Activated naive CD4-positive, alpha-beta T cell treated with anti-CD3 and anti-CD28 coated beads, Interleukin-2, amount 50 U/mL, for 16 hours (primary cell): ENCODE measurements at regions not wholly inside any gene's neighbourhood (a gene's known extent, or its start where the extent isn't known, plus 50 kb on each side); places are given as distances from the start of the nearest gene placed in this dataset.
"Not testable (repeated sequence)": the region's sequence is repeated elsewhere in the genome, so short reads cannot be mapped to it uniquely, and the experiment has no call there.

Source experiments
- DNase-seq: peaks from one replicate; pipeline ENCODE4 v3.0.0-alpha.2; 2020

DNA sequence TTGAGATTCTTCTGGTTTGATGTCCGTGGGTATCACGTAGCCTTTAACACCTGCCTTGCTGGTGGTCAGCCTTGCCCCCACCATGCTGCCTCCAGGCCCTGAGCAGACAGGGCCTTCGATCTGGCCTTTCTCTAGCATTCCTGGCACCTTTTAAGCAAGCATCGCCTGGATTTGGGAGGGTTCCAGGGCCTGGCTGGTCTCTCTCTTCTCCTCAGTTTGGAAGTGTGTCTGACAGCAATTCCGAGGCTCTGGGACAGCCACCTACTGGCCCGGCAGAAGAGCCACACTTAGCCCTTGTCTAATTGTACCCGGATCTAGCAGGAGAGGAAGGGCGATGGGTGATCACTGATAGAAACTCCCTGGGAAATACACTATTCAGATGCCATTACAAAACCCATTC lies 441.3 kb upstream of the MKI67 start:
- no peak for DNase-seq

DNA sequence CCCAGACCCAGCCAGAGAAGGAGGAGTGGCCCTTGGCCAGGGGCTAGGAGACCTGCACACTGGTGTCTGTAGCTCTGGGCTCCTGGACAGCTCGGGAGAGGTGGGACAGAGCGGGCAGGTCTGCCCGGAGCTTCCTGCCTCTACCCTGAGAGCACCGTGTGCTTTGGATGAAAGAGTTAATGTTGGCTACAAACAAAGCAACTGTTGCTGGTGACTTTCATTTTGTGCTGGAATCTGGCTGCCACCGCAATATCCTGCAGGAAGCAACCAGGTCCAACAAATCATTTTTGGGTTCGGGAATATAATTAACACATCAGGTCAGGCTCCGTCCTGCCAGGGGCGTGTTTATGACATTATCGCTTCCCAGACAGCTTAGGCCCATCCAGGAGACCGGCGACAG lies 441.8 kb upstream of the MKI67 start:
- no peak for DNase-seq

DNA sequence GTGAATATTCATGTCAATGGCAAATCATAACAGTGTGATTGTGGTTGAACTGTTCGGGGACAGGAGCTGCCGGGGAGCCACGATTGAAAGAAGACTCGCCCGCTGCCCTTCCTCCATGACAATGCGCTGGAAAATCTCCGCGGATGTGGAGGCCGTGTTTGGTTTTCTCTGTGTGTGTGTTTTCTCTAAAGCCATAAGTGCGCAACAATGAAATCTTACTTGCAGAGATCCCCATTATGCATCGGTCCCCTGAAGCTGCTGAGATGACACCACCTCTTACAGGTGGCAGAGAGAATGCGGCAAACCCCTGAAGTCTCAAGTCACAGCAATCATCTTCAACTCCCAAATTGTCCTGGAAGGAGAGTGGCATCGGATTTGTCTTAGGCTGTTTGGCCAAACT lies 442.3 kb upstream of the MKI67 start:
- DNase-seq = no peak

DNA sequence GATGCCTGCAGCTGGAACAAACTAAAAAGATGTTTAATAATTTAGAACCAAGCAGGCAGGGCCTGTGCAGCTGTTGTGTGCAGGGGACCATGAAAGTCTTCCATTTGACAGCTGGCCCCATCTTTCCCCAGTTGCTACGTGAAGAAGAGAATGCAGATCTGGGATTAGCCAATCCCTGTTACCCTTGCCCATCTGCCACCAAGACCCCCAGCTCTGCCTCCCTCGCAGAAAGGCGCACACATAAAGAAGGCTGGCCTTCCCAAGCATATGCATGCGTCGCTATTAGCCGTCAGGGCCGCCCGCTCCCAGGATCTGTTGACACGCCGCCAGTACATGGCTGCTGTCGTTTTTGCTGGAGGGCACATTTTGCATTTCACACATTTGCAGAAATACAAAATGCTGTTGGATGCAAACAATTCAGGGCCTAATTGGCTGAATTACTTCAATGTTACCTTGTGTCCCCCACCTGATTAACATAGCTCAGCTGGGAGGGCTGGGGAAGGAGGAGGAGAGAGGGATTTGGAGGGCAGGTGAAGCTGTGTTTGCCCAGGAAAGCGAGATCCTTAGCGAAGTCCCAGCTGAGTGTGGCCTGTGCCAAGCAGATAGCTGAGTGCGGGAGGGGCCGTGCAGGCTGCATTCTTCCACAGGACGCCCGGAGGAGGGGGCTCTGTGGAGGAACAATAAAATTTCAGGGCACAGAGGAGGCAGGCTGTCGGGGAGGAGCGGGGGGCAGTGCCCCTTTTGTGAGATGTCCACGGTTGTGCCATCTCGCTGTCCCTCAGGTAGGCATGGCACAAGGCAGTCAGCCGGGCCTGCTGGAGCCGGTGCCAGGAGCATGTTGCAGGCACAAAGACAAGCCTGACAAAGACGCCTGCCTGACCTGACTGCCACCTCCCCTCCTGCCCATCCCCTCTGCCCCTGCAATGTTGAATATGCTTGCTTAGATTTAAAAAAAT lies 443.0 kb upstream of the MKI67 start:
- DNase-seq = no peak

DNA sequence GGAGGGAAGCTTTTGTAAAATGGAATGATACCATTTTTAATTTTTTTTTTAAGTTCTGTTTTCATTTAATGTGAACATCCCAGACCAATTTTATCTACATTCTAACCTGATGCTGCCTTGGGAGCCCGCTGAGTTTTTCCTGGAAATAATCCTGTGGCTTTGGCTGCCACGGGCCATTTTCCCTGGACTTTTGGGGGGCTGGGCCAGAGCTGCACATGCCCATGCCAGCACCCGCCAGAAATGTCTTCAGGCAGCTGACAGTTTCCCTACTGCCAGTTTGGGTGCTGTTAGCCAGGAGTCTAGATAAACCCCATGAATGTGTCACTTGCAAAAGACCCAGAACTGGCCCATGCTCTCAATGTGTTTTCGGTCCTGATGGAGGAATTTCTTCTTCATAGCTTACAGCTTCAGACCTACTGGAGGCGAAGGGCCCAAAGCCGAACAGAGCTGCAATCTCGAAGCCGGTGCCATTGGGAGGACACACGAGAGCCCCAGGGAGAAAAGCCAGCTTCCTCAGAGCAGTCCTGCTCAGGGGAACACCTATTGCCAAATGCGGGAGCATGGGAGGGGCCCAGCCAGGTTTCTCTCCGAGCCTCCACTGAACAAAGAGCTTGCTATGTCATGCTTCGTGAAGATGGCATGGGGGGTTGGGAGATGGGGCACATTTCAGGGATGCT lies 444.2 kb upstream of the MKI67 start:
- no peak for DNase-seq

DNA sequence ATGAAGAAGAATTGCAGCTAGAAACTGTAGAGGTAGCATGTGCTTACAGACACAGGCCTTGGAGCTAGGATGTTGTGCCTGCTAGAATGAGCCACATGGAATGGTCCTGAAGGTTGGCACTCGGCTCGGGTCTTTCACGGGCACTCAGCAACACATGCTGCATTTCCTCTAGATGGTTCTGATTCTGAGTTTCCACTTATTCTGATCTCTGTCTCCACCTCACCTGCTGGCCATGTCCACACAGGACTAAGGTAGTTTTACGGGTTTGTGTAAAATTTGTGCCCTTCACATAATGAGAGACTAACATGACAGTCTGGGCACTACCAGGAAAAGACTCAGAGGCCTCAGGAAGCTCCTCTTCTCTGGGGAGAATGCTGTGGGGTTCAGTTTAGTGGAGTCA lies 444.8 kb upstream of the MKI67 start:
- no peak for DNase-seq

DNA sequence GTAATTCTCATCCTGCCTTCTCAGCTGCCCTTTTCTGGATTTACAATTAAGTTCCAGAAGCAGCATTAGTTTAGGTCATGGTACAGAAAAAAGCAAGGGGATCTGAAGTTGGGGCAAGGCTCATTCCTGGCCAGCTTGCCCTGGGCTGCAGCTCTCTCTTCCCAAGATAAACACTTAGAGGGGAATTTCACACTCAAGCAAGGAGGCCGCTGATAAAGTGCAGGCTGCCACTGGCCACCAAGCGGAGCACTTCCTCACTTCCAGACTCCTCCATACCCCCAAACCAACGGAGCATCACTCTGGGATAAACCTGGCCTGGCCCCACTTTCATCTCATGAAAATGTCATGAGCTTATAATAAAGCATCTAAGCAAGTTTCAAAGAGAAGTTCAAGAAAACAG lies 445.5 kb upstream of the MKI67 start:
- DNase-seq = no peak

DNA sequence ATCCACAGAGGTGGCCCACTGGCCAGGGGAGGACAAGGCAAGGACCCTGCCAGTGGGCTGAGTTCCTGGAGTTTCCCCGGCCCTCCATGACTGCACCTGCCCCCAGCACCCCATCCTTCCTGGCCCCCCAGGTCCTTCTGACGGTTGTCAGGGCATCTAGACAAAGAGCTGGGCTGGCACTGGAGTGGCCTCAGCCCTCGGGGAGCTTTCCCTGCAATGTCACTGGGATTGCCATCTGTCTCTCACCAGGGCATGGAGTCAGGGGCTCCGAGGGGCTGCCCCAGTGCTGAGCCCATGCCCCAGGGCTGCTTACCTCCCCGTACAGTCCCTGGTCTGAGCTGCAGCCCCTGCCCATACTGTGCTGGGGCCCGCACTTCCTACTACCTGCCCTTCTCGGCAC lies 446.5 kb upstream of the MKI67 start:
- no peak for DNase-seq

DNA sequence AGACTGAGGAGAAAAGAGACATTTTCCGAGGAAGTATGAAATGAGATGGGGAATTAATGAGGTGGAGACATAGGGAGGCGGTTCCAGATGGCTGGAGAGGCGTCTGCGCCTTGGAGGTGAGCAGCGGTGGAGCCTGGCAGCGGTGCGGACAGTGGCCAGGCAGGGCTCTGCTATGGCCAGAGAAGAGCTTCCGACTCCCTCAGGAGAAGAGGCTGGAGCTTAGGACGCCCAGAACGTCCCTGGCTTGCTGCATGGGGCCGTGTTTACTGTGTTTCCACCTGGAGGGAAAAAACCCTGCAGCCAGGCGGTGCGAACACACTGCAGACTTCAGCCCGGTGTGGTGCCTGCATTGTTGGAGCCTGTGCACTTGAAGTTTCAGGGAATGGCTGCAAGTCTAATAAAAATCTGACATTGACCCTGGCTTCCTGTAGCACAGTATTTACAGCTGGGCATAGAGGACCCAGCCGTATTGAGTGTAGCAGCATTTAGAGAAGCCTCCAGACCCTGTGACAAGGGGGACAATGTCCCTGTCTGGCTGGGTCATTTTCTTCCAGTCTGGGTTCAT lies 447.1 kb upstream of the MKI67 start:
- no peak for DNase-seq

DNA sequence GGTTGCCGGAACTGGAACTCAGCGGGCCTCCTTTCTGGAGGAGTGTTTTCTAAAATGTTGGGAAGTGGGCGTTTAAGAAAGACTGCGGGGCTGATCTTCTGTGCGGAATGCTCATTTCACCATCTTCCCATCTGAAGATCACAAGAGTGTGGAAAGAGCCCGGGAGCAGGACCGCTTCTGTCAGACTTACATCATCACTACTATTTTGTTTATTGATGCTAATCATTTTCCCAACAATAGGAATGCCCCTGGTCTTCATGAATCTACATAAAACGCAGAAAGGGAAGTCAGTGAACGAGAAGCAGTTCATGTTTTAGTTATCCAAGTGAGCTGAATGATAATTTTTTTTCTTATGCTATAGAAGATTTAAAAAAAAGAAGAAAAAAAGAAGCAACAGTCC lies 447.8 kb upstream of the MKI67 start:
- no peak for DNase-seq

DNA sequence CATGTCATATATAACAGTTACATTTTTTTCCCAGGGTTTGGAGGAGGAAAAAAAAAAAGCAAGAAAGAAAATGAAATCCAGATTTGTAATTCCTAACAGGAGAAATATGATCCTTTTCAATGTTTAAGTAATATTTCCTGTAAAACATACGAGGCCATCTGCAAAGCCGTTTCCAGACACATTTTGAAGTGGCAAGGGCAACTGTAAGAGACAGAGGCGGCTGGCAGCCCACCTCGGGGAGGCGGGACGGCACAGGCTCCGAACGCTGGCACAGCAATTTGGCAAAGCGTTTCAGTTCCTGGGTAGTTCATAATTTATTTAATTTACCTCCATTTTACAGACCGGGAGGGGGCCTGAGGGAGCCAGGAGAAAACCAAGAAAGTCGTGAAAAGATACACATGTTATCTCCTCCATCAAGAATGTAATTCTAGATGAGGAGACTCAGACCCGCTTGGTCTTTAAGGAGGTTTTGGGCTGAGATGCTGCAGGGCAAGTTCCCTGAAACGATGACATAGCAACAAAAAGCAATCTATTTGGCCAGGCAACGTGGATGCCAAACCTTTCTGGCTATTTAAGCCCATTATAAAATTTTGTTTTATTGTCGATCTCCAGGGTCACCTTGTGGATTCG lies 448.5 kb upstream of the MKI67 start:
- no peak for DNase-seq

DNA sequence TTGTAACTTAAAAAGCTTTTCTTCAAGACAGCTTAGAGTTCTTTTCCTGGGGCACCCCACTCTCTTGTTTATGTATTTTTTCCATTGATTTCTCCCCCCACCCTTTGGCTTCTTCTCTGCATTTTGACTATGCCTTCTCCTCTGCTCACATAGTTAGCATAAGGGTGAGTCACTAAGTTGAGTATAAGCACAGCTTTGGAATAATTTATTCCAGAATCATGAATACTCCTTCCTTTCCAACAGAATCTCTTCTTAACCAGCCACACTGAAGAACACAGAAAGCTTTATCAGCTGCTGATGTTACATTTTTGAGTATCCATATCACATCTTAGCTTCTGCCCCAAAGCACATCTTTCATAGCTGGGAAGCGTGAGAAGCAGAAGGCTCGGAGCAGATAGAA lies 449.5 kb upstream of the MKI67 start:
- DNase-seq = no peak

DNA sequence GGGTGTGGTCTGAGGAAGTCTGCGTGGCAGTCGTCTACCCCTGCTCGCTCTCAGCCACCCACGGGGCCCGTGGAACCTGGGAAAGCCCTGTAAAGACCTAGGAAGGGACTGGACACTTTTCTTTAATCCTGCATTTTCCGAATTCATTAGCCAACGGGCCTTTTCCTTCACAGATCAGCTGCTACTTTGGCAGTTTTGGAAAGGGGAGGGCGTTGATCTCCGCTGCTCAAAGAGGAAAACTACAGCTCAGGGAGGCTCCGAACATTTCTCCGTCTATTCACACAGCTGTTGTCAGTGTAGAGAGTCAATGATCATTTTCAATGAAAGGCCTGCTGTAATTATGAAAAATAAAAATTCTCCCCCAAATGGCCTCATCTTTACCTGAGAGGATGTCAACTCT lies 450.1 kb upstream of the MKI67 start:
- no peak for DNase-seq

DNA sequence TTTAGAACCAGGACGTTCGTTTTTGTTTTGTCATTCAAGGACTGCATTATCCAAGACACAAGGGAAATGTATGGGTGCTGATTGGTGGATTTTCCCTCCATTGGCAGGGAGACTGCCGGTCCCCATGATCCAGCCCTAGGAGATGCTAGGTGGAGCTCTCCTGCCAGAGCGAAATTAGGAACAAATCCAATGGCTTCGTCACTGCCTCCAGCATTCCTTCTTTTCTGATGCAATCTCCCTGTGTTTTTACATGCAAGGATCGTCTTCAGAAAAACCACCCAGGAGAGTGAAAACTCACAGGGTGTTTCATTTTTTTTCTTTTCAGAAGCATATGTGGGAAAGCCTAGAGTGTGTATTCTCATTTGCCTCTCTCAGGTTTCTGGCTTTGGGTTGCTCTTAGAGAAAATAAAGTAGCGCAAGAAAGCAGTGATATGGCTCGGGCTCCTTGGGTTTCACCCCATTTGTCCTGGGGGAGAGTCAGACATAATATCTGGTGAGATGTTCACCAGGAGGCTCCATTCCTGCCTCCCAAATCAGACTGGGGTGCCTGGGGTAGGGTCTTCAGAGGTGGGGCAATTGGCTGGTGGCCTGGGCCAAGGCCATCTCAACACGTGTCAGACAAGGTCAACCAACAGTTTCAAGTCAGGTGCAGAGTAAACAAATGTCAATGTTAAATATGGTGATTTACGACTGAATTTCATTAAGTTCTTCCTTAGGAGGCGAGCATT lies 450.9 kb upstream of the MKI67 start:
- no peak for DNase-seq

DNA sequence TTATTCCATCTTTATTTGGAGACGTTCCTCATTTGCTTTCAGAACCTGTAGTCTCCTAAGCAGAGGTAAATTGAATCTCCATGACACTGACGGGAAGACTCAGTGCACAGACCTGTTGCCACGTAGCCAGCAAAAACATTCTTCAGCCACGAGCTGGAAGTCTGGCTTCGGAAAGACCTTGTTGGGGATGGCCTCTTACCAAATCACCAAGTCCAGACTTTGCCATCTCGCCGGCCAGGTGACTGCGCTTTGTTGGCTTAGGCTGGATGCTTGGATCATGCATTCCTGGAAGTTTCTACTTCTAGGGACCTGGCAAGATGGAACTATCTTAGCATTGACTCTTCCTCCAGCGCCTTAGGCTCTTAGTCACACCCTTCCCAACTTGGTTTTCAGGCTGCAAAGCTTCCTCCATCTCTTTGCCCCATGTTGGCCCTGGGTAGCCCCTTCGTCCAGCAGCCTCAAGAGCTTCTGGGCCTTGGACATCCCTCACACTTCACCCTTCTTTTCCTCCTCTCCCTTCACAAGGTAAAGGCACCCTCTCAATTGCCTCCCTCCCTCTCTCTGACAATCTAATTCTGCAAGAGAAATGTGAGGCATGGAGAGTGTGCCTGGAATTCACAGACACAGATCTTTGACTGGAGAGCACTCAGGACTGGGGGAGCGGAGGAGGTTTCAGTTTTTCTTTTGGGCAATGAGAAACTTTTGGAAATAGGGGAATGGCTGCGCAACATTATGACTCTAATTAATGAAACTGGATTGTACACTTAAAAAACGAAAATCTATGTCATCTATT lies 451.9 kb upstream of the MKI67 start:
- no peak for DNase-seq

DNA sequence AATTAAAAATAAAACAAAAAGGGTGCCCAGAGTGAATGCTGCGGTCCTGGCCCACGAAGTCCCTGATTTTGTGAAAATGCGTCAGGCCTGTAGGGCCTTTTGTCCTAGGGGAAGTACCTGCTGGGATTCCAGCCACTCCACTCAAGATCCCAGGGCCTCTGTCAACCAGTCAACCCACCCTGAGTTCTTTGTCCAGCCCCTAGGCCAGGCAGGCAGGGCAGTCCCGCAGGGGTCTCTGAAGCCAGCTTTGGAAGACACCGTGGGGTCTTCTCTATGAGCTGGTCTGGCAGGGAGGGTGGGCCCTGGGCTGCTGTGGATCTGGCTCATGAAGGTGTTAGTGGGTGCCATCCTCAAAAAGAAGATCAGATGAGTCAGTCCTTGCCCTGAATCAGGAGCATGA lies 452.5 kb upstream of the MKI67 start:
- DNase-seq = no peak

DNA sequence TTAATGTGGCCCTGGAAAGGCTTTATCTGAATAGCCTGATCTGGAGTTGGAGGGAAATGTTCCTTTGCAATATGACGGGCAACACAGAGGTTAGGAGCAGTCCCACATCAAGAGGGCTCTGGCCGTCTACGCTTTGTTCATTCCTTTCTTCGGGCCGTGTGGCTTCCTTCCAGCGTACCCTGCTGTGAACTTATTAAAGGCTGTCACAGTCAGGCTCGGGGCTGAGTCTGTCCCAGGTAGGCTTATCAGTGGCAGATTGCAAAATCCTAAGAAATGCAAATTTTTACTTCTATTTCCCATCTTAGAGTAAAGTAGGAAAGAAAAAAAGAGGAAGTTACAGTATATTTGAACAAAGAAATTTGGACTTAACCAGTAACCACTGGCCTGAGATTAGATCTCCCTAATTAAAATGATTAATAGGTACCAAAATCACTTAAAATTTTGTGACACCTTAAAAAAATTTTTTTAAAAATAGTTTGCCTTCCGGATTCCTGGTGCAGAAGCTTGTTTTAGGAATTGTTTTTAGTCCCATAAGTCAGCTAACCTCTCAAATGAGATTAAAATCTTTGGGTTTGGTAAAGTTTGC lies 453.1 kb upstream of the MKI67 start:
- DNase-seq = no peak

DNA sequence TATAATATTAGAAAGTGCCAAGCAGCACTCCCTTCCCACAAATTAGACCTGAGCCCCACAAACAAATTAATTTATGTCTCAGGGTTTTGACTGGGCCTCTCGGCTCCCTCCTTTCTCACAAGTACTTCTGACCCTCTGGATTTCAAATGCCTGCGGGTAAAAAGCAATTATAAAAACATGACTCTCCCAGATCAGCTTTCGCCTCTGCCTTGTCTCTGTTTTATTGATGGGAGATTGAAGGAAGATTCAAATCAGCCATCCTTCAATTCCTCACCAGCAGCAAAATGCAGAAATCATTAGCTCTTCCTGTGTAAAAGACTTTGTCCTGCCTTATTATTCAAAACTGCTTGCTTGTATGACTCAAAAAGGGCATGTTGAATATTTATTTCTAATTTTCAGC lies 453.7 kb upstream of the MKI67 start:
- no peak for DNase-seq

DNA sequence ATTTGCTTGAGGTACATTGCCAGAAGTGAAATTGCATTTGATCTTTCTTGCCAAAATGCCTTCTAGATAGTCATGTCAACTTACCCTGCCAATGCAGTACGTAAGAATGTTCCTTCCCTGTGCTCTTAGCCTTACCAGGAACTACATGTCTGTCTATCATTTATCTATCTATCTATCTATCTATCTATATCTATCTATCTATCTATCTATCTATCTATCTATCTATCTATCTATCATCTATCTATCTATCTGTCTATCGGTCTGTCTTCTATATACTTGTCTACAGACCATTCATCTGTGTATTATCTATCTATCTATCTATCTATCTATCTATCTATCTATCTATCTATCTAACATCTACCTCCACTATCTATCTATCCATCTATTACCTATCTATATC lies 456.9 kb upstream of the MKI67 start:
- not testable (repeated sequence) for DNase-seq

DNA sequence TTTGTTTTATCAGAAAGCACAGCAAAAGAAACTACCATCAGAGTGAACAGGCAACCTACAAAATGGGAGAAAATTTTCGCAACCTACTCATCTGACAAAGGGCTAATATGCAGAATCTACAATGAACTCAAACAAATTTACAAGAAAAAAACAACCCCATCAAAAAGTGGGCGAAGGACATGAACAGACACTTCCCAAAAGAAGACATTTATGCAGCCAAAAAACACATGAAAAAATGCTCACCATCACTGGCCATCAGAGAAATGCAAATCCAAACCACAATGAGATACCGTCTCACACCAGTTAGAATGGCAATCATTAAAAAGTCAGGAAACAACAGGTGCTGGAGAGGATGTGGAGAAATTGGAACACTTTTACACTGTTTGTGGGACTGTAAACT lies 460.4 kb upstream of the MKI67 start:
- not testable (repeated sequence) for DNase-seq

DNA sequence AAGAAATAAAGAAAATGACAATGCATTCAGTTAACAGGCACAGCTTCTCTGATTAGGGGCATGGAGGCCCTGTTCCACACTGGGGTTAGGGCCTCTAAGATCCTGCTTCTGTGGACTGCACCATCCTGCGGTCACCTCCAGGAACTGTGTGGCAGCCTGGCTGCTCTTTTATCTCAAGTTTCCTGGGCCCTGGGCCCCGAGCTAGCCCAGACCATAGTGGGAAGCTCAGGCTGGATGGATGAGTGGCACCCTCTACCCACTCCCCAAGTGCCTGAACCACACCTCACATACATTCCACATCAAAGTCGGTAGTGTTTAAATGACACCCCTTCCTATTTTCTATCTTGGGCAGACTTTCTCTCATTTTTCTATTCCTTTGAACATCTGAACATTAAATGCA lies 461.5 kb upstream of the MKI67 start:
- no peak for DNase-seq

DNA sequence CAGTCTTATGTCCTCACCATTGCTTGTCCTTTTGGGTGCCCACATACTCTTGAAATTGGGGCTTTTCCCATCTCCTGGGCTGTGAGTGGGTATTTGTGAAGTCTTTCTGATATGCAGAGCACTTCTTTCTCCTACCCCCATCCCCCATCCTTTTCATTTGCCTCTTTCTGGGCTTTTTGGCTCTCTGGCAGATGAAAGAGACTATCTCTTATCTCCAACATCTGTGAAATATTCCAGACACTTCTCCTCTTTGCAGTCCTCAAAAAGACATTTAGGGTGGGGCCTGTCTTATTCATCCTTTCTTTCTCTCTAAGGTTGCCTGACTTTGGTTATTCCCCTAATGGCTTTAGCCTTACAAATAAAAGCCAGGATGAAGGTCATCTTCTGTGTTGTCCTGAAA lies 462.2 kb upstream of the MKI67 start:
- DNase-seq = no peak
